Activated CD8-positive, alpha-beta memory T cell treated with anti-CD3 and anti-CD28 coated beads for 1 hour (primary cell): ENCODE measurements at regions not wholly inside any gene's neighbourhood (a gene's known extent, or its start where the extent isn't known, plus 50 kb on each side); places are given as distances from the start of the nearest gene placed in this dataset.
"Not testable (repeated sequence)": the region's sequence is repeated elsewhere in the genome, so short reads cannot be mapped to it uniquely, and the experiment has no call there.

ENCODE experiments used
- DNase-seq, 2 donors: peaks; one replicate each; pipeline ENCODE4 v3.0.0-alpha.2; 2020; ENCODE audit warnings: low read depth in 1 of 2; ENCODE audit errors: extremely low read depth in 1 of 2

GRCh38 chr5:79924936-79925893, 65.8 kb downstream of the MTX3 start:
- DNase-seq, result no peak

DNA sequence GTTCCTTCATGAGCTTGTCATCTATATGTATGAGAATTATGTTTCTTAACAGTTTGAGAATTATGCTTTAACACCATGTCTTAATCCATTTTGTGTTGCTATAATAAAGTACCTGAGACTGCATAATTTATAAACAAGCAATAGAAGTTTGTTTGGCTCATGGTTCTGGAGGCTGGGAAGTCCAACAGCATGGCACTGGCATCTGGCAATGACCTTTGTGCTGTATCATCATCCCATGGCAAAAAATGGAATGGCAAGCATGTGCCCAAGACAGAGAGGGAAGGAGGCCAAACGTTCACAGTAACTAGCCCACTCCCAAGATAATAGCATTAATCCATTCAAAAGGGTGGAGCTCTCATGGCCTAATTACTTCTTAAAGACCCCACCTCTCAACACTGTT, 67.6 kb downstream of the MTX3 start:
- no peak for DNase-seq

DNA sequence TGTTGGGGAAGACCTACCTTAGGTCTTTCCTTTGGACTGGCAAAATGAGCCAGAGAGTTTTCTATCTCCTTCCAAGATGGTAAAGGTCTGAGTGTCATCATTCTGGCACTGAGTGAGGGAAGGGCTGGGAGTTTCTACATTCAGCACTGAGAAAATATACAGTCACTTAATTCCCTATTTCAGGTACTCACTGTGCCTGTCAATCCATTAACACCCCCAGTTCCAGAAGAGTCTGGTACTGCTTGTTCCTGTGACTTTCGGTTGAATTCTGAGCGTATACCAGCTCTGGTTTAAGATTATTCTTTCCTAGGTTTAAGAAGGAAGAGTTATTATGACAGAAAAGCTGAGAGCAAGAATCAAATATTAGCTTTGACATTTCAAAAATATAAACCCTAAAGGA, 68.4 kb downstream of the MTX3 start:
- DNase-seq, result no peak

GRCh38 chr5:79907452-79907851, 83.6 kb downstream of the MTX3 start:
- DNase-seq, result not testable (repeated sequence)

- not testable (repeated sequence) for DNase-seq
These were observed 88.5 kb downstream of the MTX3 start for GRCh38 chr5:79902571-79902970.

GRCh38 chr5:79901631-79902030, 89.4 kb downstream of the MTX3 start:
- DNase-seq, result no peak

- no peak for DNase-seq
These were observed 92.5 kb downstream of the MTX3 start for GRCh38 chr5:79898611-79899010.

DNA sequence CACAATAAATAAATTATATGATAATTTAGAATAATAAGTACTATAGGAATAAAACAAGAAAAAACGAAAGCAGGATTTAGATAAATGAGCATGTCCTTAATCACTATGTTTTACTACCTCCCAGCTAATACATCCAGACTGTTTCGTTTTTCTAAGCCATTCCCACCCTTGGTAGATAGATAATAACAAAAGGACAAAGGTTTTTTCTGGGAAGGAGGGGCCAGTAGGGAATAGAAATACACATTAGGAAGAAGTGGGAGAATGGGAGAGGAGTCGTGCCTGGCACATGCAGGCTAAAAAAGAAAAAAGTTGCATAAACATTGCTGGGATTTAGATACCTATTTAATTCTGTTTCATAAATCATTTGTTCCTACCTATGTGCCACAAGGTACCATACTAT, 97.1 kb downstream of the MTX3 start:
- DNase-seq, result no peak

DNA sequence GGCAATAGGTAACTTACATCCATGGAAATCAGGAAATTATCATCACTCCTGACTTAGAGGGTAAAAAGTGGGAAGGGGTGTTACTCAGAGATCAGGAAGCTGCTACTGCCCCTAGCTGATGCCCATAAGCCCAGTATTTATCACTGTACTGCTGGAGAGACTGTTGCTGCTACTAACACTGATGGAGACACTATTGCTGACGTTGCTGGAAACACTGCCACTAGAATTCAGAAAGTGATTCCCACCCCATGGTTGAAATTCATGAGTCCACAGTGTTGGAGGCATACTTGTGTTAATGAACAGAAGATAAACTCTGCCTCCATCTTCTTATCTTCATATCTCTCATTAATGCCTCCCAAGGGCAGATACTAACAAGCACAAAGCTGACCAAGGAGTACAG, 97.6 kb downstream of the MTX3 start:
- DNase-seq, result no peak

GRCh38 chr5:79890930-79891249, 100.2 kb downstream of the MTX3 start:
- DNase-seq, result no peak

- no peak for DNase-seq
These were observed 100.7 kb downstream of the MTX3 start for GRCh38 chr5:79890119-79890929.

- DNase-seq, result no peak
These were observed 102.4 kb downstream of the MTX3 start for GRCh38 chr5:79888643-79889042.

DNA sequence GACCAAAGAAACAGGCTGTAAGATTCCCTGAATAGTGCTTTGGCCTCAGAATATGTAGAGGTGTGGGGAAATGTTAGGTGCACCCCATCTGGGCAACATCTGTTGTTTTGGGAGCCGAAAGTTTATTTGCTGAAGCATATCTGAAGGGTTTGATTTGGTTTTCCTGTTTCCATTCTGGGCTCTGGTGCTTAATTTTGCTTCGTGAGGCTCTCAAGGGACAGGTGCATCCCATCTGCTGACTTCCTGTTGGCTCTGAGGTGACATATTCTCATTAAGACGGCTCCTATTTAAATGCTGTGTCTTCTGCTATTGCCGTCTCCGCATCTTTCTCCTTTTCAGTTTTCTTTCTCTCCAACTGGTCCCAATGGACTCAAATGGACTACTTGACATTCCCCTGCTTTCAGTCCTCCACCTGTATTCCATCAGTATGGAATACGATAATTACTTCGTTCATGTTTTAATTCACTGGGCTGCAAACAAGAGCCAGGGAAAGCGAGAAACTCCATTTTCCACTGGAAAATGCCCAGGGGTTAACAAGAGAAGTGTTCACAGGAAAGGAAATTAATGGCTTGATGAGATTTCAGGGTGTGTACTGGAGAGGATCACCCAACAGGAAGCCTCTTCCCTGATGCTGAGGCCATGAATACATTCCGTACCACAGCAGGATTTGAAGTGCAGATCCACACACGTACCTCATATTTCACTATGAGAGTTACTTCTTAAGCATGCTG, 104.0 kb downstream of the MTX3 start:
- DNase-seq, result no peak

DNA sequence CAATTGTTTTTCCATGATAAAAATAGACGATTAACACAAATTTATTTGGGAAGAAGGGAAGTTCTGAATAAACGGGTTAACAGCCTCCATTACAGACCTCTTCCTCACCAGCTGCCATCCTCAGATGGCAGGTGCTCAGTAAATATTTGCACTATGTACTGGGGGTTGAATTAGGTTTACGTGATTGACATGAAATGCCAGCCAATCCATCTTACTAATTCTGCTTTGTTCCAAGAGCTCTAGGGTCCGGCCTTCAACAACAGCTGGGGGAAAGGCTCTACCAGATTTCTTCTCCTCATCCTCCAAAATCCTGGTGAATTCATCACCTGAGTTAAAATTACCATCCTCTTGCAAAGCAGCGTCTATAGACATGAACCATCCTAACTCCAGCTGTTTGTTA, 104.6 kb downstream of the MTX3 start:
- DNase-seq, result no peak

DNA sequence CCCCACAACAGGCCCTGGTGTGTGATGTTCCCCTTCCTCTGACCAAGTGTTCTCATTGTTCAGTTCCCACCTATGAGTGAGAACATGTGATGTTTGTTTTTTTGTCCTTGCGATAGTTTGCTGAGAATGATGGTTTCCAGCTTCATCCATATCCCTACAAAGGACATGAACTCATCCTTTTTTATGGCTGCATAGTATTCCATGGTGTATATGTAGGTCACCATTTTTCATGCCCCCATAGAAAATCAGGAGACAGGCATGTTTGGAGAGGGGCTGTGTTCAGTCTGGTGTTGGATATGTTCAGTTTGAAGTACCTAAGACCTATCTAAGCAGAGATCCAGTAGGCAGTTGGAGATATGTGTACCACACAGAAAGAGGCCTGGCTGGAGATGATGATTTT, 111.2 kb downstream of the MTX3 start:
- not testable (repeated sequence) for DNase-seq

GRCh38 chr5:79878721-79879336, 112.2 kb downstream of the MTX3 start:
- no peak for DNase-seq

DNA sequence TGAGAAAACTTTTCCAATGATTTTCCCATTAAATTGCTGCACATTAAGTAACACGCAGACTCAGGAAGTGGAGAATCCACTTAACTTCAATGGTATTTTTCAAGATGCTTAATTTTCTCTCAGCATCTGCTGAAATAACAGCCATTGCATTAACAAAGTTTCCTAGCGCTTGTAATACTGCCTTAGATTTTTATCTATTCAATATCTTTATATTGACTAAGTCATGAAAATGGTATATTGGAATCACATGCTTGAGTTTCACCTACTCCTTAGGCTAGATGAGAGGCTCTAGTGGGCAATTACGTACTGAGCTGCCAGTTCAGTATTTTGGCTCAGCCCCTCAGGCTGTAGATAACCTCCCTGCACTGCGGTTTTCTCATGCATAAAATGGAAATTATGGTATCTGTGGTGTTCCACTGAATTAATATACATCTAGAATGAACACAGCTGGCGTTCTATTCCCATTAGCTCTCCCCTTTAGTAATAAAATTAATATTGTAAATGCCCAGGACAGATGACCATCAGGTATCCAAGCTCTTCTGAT, 112.9 kb downstream of the MTX3 start:
- DNase-seq, result no peak

GRCh38 chr5:79876456-79876855, 114.6 kb downstream of the MTX3 start:
- DNase-seq, result no peak

DNA sequence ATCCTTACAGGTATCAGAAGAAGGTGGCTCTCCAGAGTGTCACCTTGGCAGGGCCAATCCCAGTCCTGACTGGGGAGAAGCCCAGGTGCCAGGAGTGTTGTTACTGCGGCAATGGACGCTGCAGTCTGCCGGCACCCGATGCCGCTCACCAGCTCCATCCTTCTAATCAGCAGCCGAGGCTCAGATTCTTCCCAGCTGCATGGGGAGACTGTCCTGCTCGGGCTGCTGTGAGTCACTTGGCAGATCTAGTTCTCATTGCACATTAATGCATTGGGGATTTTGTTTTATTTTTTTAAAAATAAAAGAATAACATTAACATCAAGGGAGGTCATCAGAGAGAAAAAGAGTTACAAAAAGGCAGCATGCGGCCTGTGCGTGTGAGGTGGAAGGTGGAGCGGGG, 115.8 kb downstream of the MTX3 start:
- DNase-seq, result no peak

DNA sequence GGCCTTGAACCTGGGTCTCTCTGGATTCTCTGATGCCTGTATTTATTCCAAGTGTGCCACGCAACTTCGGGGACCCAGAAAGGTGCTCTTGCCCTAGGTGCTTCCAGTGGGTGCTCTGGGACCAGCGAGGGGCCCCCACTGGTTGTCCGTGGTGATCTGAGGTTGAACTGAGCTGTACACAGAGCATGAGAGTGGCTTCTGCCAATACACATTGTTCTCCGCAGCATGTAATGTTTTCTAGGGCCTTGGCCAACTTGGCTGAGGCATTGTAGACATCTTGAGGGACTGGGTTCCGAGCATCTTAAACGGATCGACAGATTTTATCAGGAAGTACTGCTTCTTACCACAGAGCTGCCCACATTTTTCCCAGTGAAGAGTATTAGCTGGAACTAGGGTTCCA, 117.9 kb downstream of the MTX3 start:
- no peak for DNase-seq

GRCh38 chr5:79872291-79872690, 118.8 kb downstream of the MTX3 start:
- no peak for DNase-seq
